Activated CD8-positive, alpha-beta T cell treated with anti-CD3 and anti-CD28 coated beads for 36 hours (primary cell): ENCODE measurements at regions not wholly inside any gene's neighbourhood (a gene's known extent, or its start where the extent isn't known, plus 50 kb on each side); places are given as distances from the start of the nearest gene placed in this dataset.

ENCODE experiments used
- ATAC-seq: fragments of 200-7000 bp; cut with Tn5 transposase; one replicate; pipeline ENCODE4 v1.10.0; 2021; ENCODE audit warnings: mild to moderate bottlenecking, moderate library complexity
- CTCF ChIA-PET: fragments of 350-600 bp; sonication (Branson Sonifier 250); formaldehyde crosslinking; loops from one replicate; lab custom pipeline; 2021; ENCODE audit warnings: antibody characterized with exemption; lab: Charles Lee
- POLR2A ChIA-PET: fragments of 350-600 bp; sonication (Branson Sonifier 250); formaldehyde crosslinking; loops from one replicate; lab custom pipeline; 2021; ENCODE audit warnings: antibody characterized with exemption; lab: Charles Lee
- DNase-seq: peaks from one replicate; pipeline ENCODE4 v3.0.0-alpha.2; 2020
- H3K27ac Mint-ChIP-seq: one replicate; pipeline ENCODE4 v1.8.0; 2021; ENCODE audit warnings: mild to moderate bottlenecking, mixed read lengths
- H3K27me3 Mint-ChIP-seq: one replicate; pipeline ENCODE4 v1.8.0; 2021; ENCODE audit warnings: mixed read lengths
- H3K36me3 Mint-ChIP-seq: one replicate; pipeline ENCODE4 v1.8.0; 2021; ENCODE audit warnings: low read depth, mixed read lengths
- H3K4me1 Mint-ChIP-seq: one replicate; pipeline ENCODE4 v1.8.0; 2021; ENCODE audit warnings: low read depth, mixed read lengths
- H3K4me3 Mint-ChIP-seq: one replicate; pipeline ENCODE4 v1.8.0; 2021; ENCODE audit warnings: mild to moderate bottlenecking, moderate library complexity, mixed read lengths
- H3K9me3 Mint-ChIP-seq: one replicate; pipeline ENCODE4 v1.8.0; 2021; ENCODE audit warnings: mixed read lengths
- intact Hi-C: fragments of 100-400 bp; cut with micrococcal nuclease; formaldehyde crosslinking; loops from one replicate; pipeline ENCODE4 v1.10.0; 2022
- TF ChIP-seq, protein P1 (sequence below): fragments of 200-600 bp; IDR thresholded peaks from one replicate; pipeline ENCODE4 v1.8.0; 2022; ENCODE audit warnings: antibody characterized with exemption, mild to moderate bottlenecking

DNA sequence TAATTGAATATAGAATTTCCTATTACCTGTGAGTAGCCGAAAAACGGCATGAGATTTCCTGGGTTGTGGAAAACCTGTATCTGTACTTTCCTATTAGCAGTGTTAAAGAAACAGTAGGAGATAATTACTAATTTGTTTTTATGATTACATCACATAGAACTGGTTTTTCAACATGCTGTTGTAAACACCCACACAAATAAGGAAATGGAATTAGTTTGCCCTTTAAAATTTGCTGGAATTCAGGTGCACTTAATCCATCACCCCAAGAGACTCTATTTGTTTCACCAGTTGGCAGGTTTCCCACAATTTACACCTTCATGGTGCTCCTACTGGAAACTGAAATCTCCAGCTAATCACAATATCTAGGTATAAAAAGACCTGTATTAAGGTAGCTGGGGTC lies 274.1 kb upstream of the SLC8A1 start:
- Mint-ChIP-seq H3K27ac (no peak overlapping the region), H3K27me3 (no peaks in the 10 kb centered on the region), H3K36me3 (no peaks in the 10 kb centered on the region), H3K9me3 (peaks cover 2% of the 10 kb centered on the region), H3K4me3 (no peak overlapping the region), H3K4me1 (no peaks in the 10 kb centered on the region)
- intact Hi-C loops, result no loop called here
- ChIA-PET POLR2A (no interaction called here), CTCF (no interaction called here)
- TF ChIP-seq, protein P1, sequence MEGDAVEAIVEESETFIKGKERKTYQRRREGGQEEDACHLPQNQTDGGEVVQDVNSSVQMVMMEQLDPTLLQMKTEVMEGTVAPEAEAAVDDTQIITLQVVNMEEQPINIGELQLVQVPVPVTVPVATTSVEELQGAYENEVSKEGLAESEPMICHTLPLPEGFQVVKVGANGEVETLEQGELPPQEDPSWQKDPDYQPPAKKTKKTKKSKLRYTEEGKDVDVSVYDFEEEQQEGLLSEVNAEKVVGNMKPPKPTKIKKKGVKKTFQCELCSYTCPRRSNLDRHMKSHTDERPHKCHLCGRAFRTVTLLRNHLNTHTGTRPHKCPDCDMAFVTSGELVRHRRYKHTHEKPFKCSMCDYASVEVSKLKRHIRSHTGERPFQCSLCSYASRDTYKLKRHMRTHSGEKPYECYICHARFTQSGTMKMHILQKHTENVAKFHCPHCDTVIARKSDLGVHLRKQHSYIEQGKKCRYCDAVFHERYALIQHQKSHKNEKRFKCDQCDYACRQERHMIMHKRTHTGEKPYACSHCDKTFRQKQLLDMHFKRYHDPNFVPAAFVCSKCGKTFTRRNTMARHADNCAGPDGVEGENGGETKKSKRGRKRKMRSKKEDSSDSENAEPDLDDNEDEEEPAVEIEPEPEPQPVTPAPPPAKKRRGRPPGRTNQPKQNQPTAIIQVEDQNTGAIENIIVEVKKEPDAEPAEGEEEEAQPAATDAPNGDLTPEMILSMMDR, result no peak
- DNase-seq (no peak), ATAC-seq (no peak)

DNA sequence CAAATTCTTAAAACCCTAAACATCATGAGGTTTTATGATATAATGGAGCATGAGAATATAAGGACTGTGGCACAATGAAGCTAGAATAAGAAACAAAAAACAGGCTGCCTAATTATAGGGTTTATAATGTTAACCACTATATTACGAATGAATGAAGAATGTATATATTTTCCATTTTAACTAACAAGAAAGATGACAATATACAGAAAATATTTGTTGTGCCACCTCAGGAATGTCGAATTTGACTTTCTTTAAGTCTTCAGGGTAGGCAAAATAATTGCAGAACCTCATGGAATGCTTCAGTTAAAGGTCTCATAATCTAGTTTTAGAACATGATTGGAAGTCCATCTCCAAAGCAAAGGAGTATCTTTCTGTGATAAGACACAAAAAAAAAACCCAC lies 282.9 kb upstream of the SLC8A1 start:
- intact Hi-C loops, result no loop called here
- DNase-seq, result no peak
- ChIA-PET CTCF (no interaction called here), POLR2A (no interaction called here)
- no peaks in the 10 kb centered on the region for H3K36me3 Mint-ChIP-seq
- ATAC-seq, result no peak
- H3K27ac Mint-ChIP-seq, result no peak overlapping the region
- H3K4me1 Mint-ChIP-seq, result no peaks in the 10 kb centered on the region
- no peaks in the 10 kb centered on the region for H3K27me3 Mint-ChIP-seq
- no peaks in the 10 kb centered on the region for H3K9me3 Mint-ChIP-seq
- no peak overlapping the region for H3K4me3 Mint-ChIP-seq
- TF ChIP-seq, protein P1, result no peak

DNA sequence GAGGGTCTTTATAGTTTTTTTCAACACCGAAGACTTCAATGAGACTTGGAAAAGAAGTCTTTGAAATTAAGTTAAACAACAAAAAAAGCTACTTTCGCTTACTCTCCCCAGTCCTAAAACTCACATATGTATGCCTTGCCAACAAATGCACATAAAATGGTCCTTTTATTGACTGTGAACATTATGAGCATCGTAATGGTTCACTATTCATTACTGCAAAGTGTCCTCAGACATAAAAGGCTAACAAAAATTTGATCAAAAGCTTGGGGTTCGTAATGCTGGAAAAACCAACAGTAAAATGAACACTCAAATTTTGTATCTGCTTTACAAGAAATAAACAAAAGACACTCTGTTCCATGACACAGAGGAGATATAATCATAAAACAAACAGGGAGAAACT lies 285.3 kb upstream of the SLC8A1 start:
- no peak for ATAC-seq
- H3K9me3 Mint-ChIP-seq, result no peaks in the 10 kb centered on the region
- H3K27me3 Mint-ChIP-seq, result no peaks in the 10 kb centered on the region
- H3K4me3 Mint-ChIP-seq, result no peak overlapping the region
- ChIA-PET POLR2A (no interaction called here), CTCF (no interaction called here)
- no peaks in the 10 kb centered on the region for H3K4me1 Mint-ChIP-seq
- no peak overlapping the region for H3K27ac Mint-ChIP-seq
- intact Hi-C loops, result no loop called here
- no peaks in the 10 kb centered on the region for H3K36me3 Mint-ChIP-seq
- no peak for DNase-seq
- TF ChIP-seq, protein P1, result no peak

DNA sequence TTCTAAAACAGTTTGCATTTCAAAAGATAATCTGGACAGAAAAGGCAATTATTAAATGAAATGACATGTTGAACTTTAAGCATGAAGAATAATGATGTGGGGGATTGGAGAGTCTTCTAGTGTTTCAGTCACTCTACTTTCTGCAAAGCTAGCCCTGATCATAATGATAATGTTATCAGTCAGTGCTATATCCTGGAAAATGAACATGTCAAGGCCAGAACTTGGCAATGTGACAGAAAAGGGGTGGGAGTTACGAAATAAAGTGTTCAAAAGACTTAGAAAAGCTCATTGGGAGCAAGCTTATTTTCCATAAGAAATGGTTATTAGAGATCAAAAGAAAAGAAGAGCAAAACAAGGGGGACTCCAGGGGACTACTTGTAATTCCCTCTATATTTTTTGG lies 288.5 kb upstream of the SLC8A1 start:
- H3K9me3 Mint-ChIP-seq, result no peaks in the 10 kb centered on the region
- intact Hi-C loops, result no loop called here
- H3K27me3 Mint-ChIP-seq, result no peaks in the 10 kb centered on the region
- ATAC-seq (no peak), DNase-seq (no peak)
- H3K36me3 Mint-ChIP-seq, result no peaks in the 10 kb centered on the region
- ChIA-PET POLR2A (no interaction called here), CTCF (no interaction called here)
- no peaks in the 10 kb centered on the region for H3K4me1 Mint-ChIP-seq
- no peak overlapping the region for H3K27ac Mint-ChIP-seq
- TF ChIP-seq, protein P1, result no peak
- H3K4me3 Mint-ChIP-seq, result no peak overlapping the region

DNA sequence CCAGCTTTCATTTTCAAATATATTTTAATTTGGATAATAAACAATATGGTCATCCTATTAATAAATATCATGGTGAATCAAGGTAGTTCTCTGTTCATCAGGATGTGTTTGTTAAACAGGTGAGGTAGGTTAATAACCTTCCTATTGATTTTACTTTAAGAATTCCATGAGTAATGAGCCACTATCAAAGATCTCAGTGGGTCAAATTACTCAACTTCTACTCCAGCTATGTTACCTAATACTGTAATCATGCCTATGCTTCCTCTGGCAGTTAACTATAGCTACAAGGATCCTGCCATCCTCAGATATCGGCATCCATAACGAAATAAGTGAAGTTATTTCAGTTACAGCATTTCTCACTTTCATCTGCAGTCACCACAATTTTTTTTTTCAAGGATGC lies 289.6 kb upstream of the SLC8A1 start:
- Mint-ChIP-seq H3K27me3 (no peaks in the 10 kb centered on the region), H3K27ac (no peak overlapping the region), H3K36me3 (no peaks in the 10 kb centered on the region), H3K4me3 (no peak overlapping the region), H3K4me1 (no peaks in the 10 kb centered on the region), H3K9me3 (no peaks in the 10 kb centered on the region)
- no peak for DNase-seq
- TF ChIP-seq, protein P1, result no peak
- POLR2A ChIA-PET, result no interaction called here
- no peak for ATAC-seq
- CTCF ChIA-PET, result no interaction called here
- intact Hi-C loops, result no loop called here
